Non-pigmented ciliary epithelial cell (primary cell): ENCODE measurements at regions not wholly inside any gene's neighbourhood (a gene's known extent, or its start where the extent isn't known, plus 50 kb on each side); places are given as distances from the start of the nearest gene placed in this dataset.
"Not testable (repeated sequence)": the region's sequence is repeated elsewhere in the genome, so short reads cannot be mapped to it uniquely, and the experiment has no call there.

Source experiments
- DNase-seq: peaks from one replicate; pipeline ENCODE4 v3.0.0-alpha.2; 2010; ENCODE audit warnings: low read depth

DNA sequence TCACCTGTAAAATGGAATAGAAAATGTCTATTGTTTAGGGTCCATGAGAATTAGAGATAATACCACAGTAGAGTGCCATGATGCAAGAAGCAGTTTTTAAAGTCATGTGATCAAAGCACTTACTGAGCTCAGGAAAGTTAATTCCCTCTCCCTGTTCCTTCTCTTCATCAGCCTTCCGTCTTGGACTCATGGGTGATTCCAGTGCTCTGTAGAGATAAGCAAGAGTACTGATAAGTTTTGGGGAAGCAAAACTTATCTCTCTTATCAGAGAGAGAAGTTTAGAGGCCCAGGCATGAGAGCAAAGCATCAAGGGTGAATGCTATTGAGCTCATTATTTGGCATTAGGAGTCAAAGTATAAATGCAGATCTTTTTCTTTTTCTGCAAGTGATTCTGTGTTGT lies 410.1 kb downstream of the AGTPBP1 start:
- DNase-seq = no peak

GRCh38 chr9:85322592-85322991 lies 419.2 kb downstream of the AGTPBP1 start:
- DNase-seq = no peak

DNA sequence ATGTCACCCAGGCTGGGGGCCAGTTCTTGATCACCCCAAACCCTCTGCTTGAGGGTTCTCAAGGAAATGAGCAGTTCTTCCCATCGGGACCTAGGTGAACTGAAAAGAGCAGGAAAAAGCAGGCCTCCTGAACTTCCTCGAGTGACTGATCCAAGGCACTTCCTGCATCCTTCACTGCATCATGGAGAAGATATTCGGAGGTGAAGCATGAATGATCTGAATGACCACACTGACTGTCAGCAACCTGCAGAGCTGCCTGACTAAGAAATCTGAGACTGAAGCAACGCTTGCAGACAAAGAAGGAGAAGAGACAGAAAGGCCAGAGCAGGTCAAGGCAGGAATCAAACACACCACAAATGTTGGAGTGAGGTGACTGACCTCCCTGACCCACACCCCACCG lies 420.2 kb downstream of the AGTPBP1 start:
- no peak for DNase-seq

GRCh38 chr9:85319936-85320656 lies 421.7 kb downstream of the AGTPBP1 start:
- DNase-seq = no peak

- not testable (repeated sequence) for DNase-seq
Measured at GRCh38 chr9:85315535-85315934, 426.2 kb downstream of the AGTPBP1 start.

- DNase-seq = no peak
Measured at GRCh38 chr9:85310573-85310972, 431.2 kb downstream of the AGTPBP1 start.

DNA sequence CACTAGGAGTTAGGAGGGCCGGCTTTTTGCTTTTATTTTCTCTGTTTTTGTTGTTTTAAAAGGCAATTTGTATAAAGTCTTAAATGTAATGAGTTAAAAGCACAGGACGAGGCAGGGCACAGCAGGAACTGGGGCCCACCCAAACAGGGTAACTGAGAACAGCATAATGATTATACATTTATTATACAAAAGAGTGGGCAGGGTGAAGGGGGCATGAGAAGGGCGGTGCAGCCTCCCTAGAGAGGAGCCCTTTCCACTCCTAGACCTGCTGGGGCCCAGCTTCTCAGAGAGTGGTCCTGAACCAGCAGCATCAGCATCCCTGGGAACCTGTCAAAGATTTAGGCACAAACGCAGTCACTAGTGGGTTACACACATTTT lies 438.0 kb downstream of the AGTPBP1 start:
- no peak for DNase-seq

DNA sequence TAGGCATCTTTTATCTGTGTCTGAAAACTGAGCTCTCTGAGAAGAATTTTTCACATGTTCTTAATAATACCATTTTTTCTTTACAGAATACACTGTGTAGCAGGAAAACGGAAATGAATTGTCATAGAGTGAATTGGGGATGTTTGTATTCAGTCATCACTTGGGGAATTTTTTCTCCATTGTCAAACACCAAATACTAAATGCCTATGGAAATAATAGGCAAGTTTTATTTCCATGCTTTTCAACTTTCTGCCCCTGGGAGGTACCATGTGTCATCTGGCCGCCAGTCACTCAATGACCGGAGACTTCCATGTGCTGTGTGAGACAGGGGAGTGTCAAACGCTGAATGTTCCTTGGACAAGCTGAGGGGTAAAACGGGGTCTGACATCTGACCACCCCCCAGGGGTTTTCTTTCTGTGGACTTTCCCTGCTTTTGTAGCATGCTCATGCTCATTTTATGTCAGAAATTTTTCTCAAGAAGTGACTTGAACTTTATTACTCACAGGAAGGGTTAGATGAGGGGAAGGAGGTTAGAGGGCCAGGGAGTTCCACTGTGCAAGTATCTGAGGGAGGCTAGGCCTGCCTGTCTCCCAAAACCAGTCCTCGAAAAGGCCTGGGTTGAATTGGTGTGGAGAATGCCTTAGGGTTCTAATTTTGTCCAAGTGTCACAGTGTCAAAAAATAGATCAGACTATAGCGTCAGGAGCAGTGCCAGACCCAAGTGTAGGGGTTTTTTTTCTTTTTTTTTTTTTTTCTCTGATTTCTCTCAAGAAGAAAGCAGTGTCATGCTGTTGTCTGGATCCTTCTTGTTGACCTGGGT lies 438.6 kb downstream of the AGTPBP1 start:
- DNase-seq = no peak

GRCh38 chr9:85298499-85298898 lies 443.3 kb downstream of the AGTPBP1 start:
- no peak for DNase-seq

DNA sequence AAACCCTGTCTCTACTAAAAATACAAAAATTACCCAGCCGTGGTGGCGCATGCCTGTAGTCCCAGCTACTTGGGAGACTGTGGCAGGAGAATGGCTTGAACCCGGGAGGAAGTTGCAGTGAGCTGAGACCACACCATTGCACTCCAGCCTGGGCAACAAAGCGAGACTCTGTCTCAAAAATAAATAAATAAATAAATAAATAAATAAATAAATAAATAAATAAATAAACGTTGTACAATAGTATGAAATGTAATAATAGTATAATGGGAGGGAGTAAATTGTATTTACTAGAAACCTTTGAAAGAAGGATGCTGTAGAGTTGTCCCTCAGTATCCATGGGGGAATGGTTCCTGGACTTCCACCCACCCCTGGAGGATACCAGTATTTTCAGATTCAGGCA lies 446.5 kb downstream of the AGTPBP1 start:
- not testable (repeated sequence) for DNase-seq

GRCh38 chr9:85292261-85292660 lies 449.5 kb downstream of the AGTPBP1 start:
- DNase-seq = no peak

GRCh38 chr9:85291266-85291665 lies 450.5 kb downstream of the AGTPBP1 start:
- DNase-seq = no peak

- no peak for DNase-seq
Measured at GRCh38 chr9:85290019-85290418, 451.7 kb downstream of the AGTPBP1 start.

GRCh38 chr9:85289142-85289541 lies 452.6 kb downstream of the AGTPBP1 start:
- DNase-seq = no peak

DNA sequence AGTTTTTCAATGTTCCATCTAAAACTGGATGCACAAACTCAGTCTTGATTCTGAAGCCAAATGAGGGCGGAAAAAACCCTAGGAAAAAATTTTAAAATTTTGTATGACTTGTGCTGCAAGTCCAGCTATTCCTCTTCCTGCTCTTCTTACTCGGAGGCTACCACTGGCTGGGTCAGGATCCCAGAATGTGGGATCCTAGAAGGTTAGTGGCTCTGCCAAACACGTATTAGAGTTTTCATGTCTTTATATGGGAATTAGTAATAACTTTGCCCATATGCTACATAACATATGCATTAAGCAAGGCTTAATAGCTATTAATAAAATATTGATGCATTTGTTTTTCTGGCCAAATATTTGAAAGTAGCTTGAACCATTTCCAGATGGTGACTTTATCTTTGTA lies 458.3 kb downstream of the AGTPBP1 start:
- DNase-seq = no peak

DNA sequence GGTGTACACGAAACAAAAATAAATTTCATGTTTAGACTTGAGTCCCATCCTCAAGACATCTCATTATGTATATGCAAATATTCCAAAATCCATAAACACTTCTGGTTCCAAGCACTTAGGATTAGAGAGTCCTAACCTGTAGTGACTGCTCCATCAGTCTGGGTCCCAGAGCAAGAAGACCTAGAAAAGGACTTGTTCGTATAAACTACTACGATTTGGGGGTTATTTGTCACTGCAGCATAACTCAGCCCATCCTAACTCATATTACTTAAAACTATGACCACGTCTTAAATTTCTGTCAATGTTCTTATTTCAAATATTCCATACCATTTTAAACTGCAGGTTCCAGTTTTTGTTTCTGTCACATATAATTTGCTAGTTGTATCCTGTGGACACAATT lies 463.0 kb downstream of the AGTPBP1 start:
- no peak for DNase-seq

DNA sequence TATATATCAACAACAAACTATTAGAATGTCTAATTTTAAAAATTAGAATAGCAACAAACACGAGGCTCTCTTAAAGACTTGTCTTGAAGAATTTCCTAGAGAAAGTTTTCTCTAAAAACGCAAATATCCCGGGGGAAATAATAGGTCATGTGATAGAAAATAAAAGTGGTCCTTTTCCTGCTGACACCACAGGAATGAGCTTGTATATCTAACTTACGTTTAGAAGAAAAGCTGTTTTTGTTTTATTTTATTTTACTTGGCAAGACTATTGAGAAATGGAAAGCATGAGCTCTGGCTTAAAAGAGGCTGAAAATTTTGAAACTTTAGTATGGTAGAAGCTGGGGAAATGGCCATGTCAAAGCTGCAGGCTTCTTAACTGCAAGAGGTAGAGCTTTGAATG lies 465.0 kb downstream of the AGTPBP1 start:
- no peak for DNase-seq

- no peak for DNase-seq
Measured at GRCh38 chr9:85269811-85270210, 471.9 kb downstream of the AGTPBP1 start.

DNA sequence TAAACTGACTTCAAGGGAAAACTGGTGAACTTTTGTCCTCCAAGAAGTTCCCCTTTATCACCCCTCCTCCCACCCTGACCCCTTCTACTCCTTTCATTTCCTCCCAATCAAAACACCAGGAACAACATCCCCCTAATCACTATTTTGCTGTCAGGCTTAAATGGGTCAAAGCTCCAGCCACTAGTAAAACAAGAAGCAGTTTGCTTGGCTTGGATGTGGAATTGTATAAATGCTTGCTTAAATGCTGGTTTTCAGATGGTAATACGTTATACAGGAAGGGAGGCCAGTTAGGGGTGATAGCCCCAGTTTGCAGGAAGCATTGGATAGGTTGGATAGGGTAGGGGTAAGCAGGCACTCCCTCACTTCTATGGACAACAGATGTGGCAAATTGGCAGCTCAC lies 473.6 kb downstream of the AGTPBP1 start:
- no peak for DNase-seq

DNA sequence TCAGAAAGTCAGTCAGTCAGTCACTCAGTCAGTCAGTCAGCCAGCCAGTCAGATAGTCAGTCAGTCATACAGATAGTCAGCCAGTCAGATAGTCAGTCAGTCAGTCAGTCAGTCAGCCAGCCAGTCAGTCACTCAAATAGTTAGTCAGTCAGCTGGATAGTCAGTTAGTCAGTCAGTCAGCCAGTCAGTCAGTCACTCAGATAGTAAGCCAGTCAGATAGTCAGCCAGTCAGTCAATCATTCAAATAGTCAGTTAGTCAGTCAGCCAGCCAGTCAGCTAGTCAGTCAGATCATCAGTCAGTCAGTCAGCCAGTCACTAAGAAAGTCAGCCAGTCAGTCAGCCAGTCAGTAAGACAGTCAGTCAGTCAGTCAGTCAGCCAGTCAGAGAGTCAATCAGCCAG lies 477.1 kb downstream of the AGTPBP1 start:
- DNase-seq = no peak

DNA sequence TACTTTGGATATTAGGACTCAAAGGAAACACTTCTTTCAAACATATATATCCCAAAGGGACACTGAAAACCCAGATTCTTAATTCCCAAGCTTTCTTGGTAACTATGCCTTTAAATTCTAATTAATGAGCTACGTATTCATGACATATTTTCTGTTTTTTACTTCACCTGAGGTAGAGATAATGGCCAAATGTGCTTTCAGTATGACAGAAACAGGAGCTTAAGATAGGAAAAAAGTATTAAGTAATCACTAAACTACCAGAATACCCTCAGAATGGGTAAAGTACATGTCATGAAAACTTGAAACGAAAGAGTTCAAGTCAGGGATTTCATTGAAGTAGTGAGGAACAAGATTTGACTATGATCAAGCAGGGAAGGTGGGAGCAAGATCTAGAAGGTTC lies 478.5 kb downstream of the AGTPBP1 start:
- no peak for DNase-seq

DNA sequence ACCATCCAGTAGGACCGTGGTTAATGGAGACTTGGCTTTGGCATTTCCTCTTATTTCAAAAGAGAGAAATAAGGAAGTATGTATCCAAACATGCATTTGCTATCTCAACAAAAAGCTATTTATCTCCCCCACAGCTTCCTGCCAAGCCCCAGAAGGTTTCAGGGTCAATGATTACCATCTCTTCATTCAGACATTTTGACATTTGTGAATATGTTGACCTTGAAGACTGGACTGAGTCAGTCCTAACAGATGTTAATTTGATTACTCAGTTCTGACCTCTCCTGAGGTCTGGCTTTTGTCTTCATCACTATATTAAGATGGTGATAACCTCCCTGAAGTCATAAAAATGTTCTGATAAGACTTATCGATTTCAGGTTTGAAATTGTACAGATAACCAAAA lies 479.4 kb downstream of the AGTPBP1 start:
- no peak for DNase-seq

GRCh38 chr9:85260275-85260845 lies 481.4 kb downstream of the AGTPBP1 start:
- no peak for DNase-seq
